MG63 (cell line): ENCODE measurements at regions not wholly inside any gene's neighbourhood (a gene's known extent, or its start where the extent isn't known, plus 50 kb on each side); places are given as distances from the start of the nearest gene placed in this dataset.

Experiments used
- DNase-seq: peaks from one replicate; pipeline ENCODE4 v3.0.0-alpha.2; 2020
- H3K27me3 ChIP-seq: fragments of 250-450 bp; sonication (Bioruptor Pico); 2 replicates; pipeline ENCODE4 v1.5.1; 2020; ENCODE audit warnings: mild to moderate bottlenecking, moderate library complexity
- H3K36me3 ChIP-seq: fragments of 250-450 bp; sonication (Bioruptor Pico); 2 replicates; pipeline ENCODE4 v1.5.1; 2020; ENCODE audit warnings: mild to moderate bottlenecking, moderate library complexity
- H3K4me3 ChIP-seq: fragments of 250-450 bp; sonication (Bioruptor Pico); 2 replicates; pipeline ENCODE4 v1.5.1; 2020; ENCODE audit warnings: mild to moderate bottlenecking, moderate library complexity
- H3K9me3 ChIP-seq: fragments of 250-450 bp; sonication (Bioruptor Pico); 2 replicates; pipeline ENCODE4 v1.5.1; 2020; ENCODE audit warnings: mild to moderate bottlenecking, moderate library complexity

DNA sequence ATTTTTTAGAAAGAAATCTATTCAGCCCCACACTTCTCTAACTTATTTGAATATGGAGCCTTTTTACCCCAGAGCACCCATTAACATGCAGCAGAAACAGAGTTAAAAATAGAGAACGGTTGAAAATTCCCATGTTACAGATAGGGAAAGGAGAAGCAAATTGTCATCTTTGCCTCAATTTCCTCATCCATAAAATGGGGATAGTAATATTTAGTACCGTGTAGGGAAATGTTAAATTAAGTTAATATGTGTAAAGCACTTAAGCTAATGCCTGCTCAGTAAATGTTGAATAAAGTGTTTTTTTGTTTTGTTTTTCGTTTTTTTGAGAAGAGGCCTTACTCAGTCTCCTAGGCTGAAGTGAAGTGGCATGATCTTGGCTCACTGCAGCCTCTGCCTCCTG is 50.3 kb downstream of the NAV1 start:
- peaks cover 5% of the 10 kb centered on the region; the same call in 1 of the 2 replicates for H3K9me3 ChIP-seq
- no peaks in the 10 kb centered on the region for H3K27me3 ChIP-seq
- H3K4me3 ChIP-seq, result no peak overlapping the region
- peaks cover 48% of the 10 kb centered on the region for H3K36me3 ChIP-seq
- DNase-seq, result no peak

DNA sequence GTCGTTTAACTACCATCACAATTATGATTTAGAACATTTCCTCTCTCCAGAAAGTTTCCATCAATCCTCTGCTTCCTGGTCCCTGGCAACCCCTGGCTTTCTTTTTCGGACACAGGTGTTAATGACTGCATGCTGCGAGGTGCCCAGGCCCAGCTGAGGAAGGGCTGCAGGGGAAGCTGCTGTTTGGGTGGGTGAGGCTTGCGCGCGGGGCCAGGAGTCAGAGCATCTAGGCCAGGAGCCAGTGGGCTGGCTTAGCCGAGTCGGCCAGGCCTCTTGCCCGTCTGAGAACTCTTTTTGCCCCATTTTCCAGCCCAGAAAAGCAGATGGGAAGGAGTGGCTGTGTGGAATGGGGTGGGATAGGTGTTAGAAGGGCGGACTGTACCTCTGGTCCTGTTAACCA is 51.5 kb downstream of the NAV1 start:
- no peak for DNase-seq
- H3K27me3 ChIP-seq, result no peaks in the 10 kb centered on the region
- H3K4me3 ChIP-seq, result no peak overlapping the region
- H3K9me3 ChIP-seq, result peaks cover 5% of the 10 kb centered on the region; the same call in 1 of the 2 replicates
- peaks cover 41% of the 10 kb centered on the region for H3K36me3 ChIP-seq

DNA sequence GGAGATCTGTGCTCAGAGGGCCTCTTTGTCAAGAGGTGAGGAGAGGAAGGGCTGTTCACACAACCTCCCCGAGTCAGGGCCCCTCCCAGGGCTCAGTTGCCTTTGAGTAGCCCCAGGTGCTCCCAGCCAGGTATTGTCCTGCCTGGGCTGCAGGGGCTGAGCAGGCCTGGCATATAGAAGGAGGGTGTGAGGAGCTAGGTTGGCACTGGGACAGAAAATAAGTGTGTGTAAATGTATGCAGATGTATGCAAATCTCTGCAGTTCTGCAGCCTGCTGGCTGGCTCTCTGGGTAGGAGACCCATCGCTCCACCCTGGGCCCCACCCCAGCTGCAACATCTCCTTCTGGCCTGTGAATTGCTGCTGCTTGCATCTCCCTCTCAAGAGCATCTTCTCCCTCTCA is 52.4 kb downstream of the NAV1 start:
- peaks cover 36% of the 10 kb centered on the region for H3K36me3 ChIP-seq
- H3K9me3 ChIP-seq, result peaks cover 5% of the 10 kb centered on the region; the same call in 1 of the 2 replicates
- H3K4me3 ChIP-seq, result no peak overlapping the region
- DNase-seq, result no peak
- no peaks in the 10 kb centered on the region for H3K27me3 ChIP-seq

GRCh38 chr1:201591981-201592380 is 53.1 kb downstream of the NAV1 start:
- Histone ChIP-seq H3K27me3 (no peaks in the 10 kb centered on the region), H3K4me3 (no peak overlapping the region), H3K36me3 (peaks cover 36% of the 10 kb centered on the region), H3K9me3 (peaks cover 5% of the 10 kb centered on the region; the same call in 1 of the 2 replicates)
- DNase-seq, result no peak

- peak; percentile 80 for DNase-seq
- no peak overlapping the region for H3K4me3 ChIP-seq
- no peaks in the 10 kb centered on the region for H3K27me3 ChIP-seq
- H3K36me3 ChIP-seq, result peaks cover 29% of the 10 kb centered on the region
- no peaks in the 10 kb centered on the region for H3K9me3 ChIP-seq
Observed at GRCh38 chr1:201593200-201593921, 54.4 kb downstream of the NAV1 start.

DNA sequence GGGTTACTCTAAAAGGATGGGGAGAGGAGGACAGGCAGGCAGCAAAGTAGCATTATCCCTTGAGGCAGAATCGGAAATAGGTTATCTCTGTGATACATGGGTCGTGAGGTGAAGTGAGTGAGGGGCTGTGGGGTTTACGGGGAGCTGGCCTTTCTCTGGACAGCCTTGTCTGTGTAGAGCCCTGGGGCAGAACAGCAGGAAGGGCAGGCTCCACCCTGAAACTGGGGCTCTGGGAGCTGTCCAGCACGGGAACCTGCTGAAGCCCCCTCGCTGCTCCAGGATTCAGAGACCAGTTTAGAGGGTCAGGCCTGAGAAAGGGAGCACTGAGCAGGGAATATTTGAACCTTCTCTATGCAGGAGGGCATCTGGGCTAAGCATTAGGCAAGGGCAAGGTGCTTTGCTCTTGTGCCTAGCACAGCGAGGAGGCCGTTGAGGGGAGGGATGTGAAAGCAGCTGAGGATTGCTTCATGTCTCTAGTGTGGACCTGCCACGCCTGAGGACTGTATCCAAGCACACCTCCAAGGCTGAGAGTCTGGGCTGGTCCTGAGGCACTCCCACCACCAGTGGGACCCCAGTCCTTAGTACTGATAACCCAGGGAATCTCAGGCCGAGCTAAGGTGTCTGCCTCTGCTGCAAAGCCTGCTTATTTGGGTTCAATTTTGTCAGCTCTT is 55.8 kb downstream of the NAV1 start:
- no peak for DNase-seq
- Histone ChIP-seq H3K36me3 (peaks cover 23% of the 10 kb centered on the region), H3K9me3 (no peaks in the 10 kb centered on the region), H3K4me3 (no peak overlapping the region), H3K27me3 (no peaks in the 10 kb centered on the region)

GRCh38 chr1:201595381-201595780 is 56.5 kb downstream of the NAV1 start:
- no peak for DNase-seq
- peaks cover 23% of the 10 kb centered on the region for H3K36me3 ChIP-seq
- H3K9me3 ChIP-seq, result no peaks in the 10 kb centered on the region
- H3K27me3 ChIP-seq, result no peaks in the 10 kb centered on the region
- H3K4me3 ChIP-seq, result no peak overlapping the region

DNA sequence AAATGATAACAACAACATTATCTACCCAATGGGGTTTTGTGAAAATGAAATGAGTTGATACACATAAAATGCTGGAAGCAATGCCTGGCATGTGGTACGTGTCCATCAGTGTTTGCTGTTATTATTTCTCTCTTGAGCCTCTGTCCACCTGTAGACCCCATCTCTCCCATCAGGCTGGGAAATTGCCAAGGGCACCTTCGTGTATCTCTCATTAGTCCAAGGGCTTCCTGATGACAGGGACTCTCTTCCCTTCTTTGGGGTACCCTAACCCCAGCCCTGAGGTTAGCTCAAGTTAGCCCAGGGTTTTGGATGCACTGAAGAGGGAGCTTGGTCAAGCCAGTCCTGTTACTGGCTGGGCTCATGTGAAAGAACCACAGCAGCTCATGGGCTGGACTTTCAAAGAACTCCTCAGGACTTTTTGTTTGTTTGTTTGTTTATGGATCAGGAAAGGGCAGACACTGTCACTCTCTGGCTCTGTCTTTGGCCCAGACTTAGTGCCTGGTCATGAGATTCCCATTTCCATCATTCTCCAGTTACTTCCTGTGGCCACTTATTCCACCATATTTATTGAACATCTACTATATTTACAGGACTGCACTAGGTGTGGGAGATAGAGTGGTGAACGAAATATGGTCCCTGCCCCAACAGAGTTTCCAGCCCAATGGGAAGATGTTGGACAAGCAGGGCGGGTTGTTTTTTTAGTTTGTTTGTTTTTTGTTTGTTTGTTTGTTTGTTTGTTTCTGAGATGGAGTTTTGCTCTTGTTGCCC is 57.4 kb downstream of the NAV1 start:
- Histone ChIP-seq H3K27me3 (no peaks in the 10 kb centered on the region), H3K9me3 (no peaks in the 10 kb centered on the region), H3K36me3 (peaks cover 24% of the 10 kb centered on the region), H3K4me3 (no peak overlapping the region)
- no peak for DNase-seq

DNA sequence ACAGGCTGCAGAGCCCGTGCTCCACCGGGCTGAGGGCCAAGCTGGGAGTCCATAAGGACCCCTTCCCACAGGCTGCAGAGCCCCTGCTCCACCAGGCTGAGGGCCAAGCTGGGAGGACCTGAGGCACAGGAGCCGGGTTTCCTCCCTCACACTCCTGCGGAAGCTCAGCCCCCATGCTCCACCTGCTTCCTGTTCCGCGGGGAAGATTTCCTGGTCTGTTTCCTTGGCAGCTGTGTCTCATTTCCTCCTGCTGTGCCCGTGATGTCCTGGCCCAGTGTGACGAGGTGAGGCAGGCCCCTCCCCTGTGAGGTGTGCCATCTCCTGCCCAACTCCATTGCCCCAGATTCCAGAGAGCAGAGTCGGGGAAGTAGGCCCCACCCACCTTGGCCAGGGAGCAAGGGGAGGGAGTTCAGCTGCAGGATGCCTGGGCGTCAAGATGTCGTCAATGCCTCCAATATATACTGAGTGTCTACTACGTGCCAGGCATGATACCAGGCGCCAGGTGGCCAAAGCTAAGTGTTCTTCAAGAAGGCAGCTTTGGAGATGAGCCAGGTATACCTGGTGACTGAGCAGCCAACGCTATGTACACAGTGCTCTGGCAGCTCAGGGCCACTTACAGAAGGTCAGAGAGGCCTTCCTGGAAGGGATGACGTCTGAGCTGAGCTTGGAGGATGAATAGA is 58.8 kb downstream of the NAV1 start:
- H3K4me3 ChIP-seq, result no peak overlapping the region
- H3K27me3 ChIP-seq, result no peaks in the 10 kb centered on the region
- H3K9me3 ChIP-seq, result no peaks in the 10 kb centered on the region
- no peak for DNase-seq
- peaks cover 15% of the 10 kb centered on the region for H3K36me3 ChIP-seq

GRCh38 chr1:201598396-201598795 is 59.5 kb downstream of the NAV1 start:
- DNase-seq, result no peak
- Histone ChIP-seq H3K36me3 (peaks cover 15% of the 10 kb centered on the region), H3K4me3 (no peak overlapping the region), H3K27me3 (no peaks in the 10 kb centered on the region), H3K9me3 (no peaks in the 10 kb centered on the region)

- no peaks in the 10 kb centered on the region for H3K9me3 ChIP-seq
- H3K36me3 ChIP-seq, result peaks cover 15% of the 10 kb centered on the region
- H3K27me3 ChIP-seq, result no peaks in the 10 kb centered on the region
- H3K4me3 ChIP-seq, result no peak overlapping the region
- no peak for DNase-seq
Observed at GRCh38 chr1:201598973-201599372, 60.0 kb downstream of the NAV1 start.

GRCh38 chr1:201599548-201599947 is 60.6 kb downstream of the NAV1 start:
- no peak for DNase-seq
- Histone ChIP-seq H3K9me3 (no peaks in the 10 kb centered on the region), H3K4me3 (no peak overlapping the region), H3K36me3 (peaks cover 15% of the 10 kb centered on the region), H3K27me3 (no peaks in the 10 kb centered on the region)

DNA sequence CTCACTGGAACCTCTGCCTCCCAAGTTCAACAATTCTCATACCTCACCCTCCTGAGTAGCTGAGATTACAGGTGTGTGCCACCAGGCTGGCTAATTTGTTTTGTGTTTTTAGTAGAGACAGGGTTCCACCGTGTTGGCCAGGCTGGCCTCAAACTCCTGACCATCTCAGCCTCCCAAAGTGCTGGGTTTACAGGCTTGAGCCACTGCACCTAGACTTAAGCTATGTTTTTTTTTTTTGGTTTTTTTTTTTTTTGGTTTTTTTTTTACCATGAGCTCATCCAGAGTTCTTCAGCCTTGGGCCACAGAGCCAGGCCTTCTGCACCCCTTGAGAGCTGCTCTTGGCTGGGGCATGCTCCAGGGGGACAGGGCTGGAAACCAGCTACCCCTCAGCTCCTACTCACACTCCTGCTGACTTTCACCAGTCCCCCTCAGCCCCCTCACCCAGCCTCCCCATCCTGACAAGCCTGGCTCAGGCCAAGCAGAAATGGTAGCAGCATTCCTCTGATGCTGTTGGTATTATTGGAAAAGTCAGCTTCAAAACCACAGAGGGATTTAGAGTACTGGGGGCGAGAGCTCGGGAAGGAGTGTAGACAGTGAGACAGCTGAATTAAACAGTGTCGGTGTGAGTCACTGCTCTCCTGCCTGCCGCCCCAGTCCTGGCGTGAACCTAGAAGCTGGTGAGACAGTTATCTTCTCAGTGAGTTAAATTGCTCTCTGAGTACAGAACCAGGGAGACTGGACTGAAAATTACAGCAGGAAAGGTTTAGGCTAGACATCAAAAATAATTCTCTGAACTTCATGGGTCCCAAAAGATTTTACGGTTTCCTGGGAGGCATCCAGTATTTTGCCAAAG is 63.7 kb downstream of the NAV1 start:
- Histone ChIP-seq H3K9me3 (no peaks in the 10 kb centered on the region), H3K27me3 (no peaks in the 10 kb centered on the region), H3K36me3 (peaks cover 6% of the 10 kb centered on the region), H3K4me3 (no peak overlapping the region)
- peak; percentile 97 for DNase-seq

DNA sequence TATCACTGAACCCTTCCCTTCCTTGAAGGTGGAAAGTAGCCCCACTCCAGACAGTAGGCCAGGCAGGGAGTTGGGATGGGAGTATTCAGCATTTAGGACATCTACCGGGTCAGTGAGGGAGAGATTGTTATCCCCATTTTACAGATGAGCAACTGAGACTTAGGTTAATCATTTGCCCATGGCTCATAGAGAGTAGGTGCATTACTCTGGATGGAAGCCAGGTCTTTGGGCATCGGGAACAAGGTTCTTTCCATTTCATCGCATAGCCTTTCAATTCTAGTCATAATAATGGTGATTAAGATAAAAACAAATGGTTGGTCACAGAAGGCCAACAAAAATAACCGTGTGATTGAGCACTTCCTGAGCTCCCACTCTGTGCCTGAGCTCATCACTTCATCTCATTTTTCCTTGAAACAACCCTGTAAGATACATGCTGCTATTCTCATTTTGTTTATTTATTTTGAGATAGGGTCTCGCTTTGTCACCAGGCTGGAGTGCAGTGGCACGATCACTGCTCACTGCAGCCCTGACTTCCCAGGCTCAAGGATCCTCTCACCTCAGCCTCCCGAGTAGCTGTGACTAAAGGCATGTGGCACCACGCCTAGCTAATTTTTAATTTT is 64.8 kb downstream of the NAV1 start:
- DNase-seq, result peak; percentile 79
- H3K9me3 ChIP-seq, result no peaks in the 10 kb centered on the region
- no peak overlapping the region for H3K4me3 ChIP-seq
- H3K27me3 ChIP-seq, result no peaks in the 10 kb centered on the region
- peaks cover 12% of the 10 kb centered on the region for H3K36me3 ChIP-seq

- no peak overlapping the region for H3K4me3 ChIP-seq
- no peak for DNase-seq
- H3K36me3 ChIP-seq, result peaks cover 17% of the 10 kb centered on the region
- H3K27me3 ChIP-seq, result no peaks in the 10 kb centered on the region
- no peaks in the 10 kb centered on the region for H3K9me3 ChIP-seq
Observed at GRCh38 chr1:201605385-201606010, 66.6 kb downstream of the NAV1 start.
